Liver (tissue), 7 donors: ENCODE measurements at regions not wholly inside any gene's neighbourhood (a gene's known extent, or its start where the extent isn't known, plus 50 kb on each side); places are given as distances from the start of the nearest gene placed in this dataset.

Source experiments
- DNase-seq: peaks from one replicate; pipeline ENCODE4 v3.0.0-alpha.2; 2017; ENCODE audit warnings: low spot score
- H3K27ac ChIP-seq, 2 donors: one replicate each; pipeline ENCODE4 v1.7.0; 2013; ENCODE audit warnings: inconsistent platforms in 2 of 2, low read length in 2 of 2, control low read depth in 1 of 2, low read depth in 1 of 2, mild to moderate bottlenecking in 1 of 2
- H3K27me3 ChIP-seq, 4 donors: one replicate each; pipeline versions ENCODE4 v1.6.1 to v1.7.0; 2013; ENCODE audit warnings: low read length in 3 of 4, inconsistent platforms in 1 of 4, mild to moderate bottlenecking in 1 of 4, moderate library complexity in 1 of 4; ENCODE audit not compliant: control insufficient read depth in 4 of 4, insufficient read depth in 4 of 4
- H3K36me3 ChIP-seq, 4 donors: one replicate each; pipeline versions ENCODE4 v1.6.1 to v1.7.0; 2013; ENCODE audit warnings: low read length in 3 of 4, mild to moderate bottlenecking in 3 of 4, low read depth in 1 of 4, moderate library complexity in 1 of 4; ENCODE audit not compliant: control insufficient read depth in 4 of 4, insufficient read depth in 3 of 4
- H3K4me1 ChIP-seq, 4 donors: one replicate each; pipeline versions ENCODE4 v1.6.1 to v1.7.0; 2013; ENCODE audit warnings: low read length in 3 of 4, mild to moderate bottlenecking in 3 of 4, moderate library complexity in 1 of 4; ENCODE audit not compliant: control insufficient read depth in 4 of 4, insufficient read depth in 4 of 4
- H3K4me3 ChIP-seq, 3 donors: one replicate each; pipeline versions ENCODE4 v1.6.1 to v1.7.0; 2013; ENCODE audit warnings: low read length in 3 of 3, control low read depth in 1 of 3, low read depth in 1 of 3, mild to moderate bottlenecking in 1 of 3
- H3K9ac ChIP-seq, 2 donors: one replicate each; pipeline ENCODE4 v1.7.0; 2013; ENCODE audit warnings: low read length in 2 of 2, mild to moderate bottlenecking in 2 of 2, moderate library complexity in 2 of 2, control low read depth in 1 of 2, low read depth in 1 of 2
- H3K9me3 ChIP-seq, 4 donors: one replicate each; pipeline versions ENCODE4 v1.6.1 to v1.7.0; 2013; ENCODE audit warnings: low read length in 3 of 4; ENCODE audit not compliant: control insufficient read depth in 4 of 4
- EGR1 ChIP-seq, 2 donors: IDR thresholded peaks; 2 replicates each; pipeline ENCODE4 v1.6.1; 2016 to 2018; ENCODE audit warnings: antibody characterized with exemption in 2 of 2, low read depth in 2 of 2
- FOXA1 ChIP-seq: IDR thresholded peaks from 2 replicates; pipeline ENCODE4 v1.6.1; 2016; ENCODE audit warnings: antibody characterized with exemption
- GABPA ChIP-seq, 2 donors: IDR thresholded peaks in 1 of 2; conservative IDR thresholded peaks in 1 of 2; 2 replicates each; pipeline ENCODE4 v1.6.1; 2016; ENCODE audit warnings: antibody characterized with exemption in 2 of 2, mild to moderate bottlenecking in 1 of 2, moderate library complexity in 1 of 2
- HNF4A ChIP-seq, 2 donors: conservative IDR thresholded peaks; 2 replicates each; pipeline ENCODE4 v1.6.1; 2016; ENCODE audit warnings: antibody characterized with exemption in 2 of 2, mild to moderate bottlenecking in 2 of 2
- HNF4G ChIP-seq: IDR thresholded peaks from 2 replicates; pipeline ENCODE4 v1.6.1; 2016; ENCODE audit warnings: antibody characterized with exemption
- JUND ChIP-seq, 2 donors: IDR thresholded peaks; 2 replicates each; pipeline ENCODE4 v1.6.1; 2016; ENCODE audit warnings: antibody characterized with exemption in 2 of 2
- RAD21 ChIP-seq, 2 donors: IDR thresholded peaks; 2 replicates each; pipeline ENCODE4 v1.6.1; 2016; ENCODE audit warnings: antibody characterized with exemption in 2 of 2, mild to moderate bottlenecking in 2 of 2
- REST ChIP-seq: IDR thresholded peaks from 2 replicates; pipeline ENCODE4 v1.6.1; 2016; ENCODE audit warnings: antibody characterized with exemption, mild to moderate bottlenecking
- RXRA ChIP-seq, 2 donors: IDR thresholded peaks; 2 replicates each; pipeline ENCODE4 v1.6.1; 2017 to 2018; ENCODE audit warnings: antibody characterized with exemption in 2 of 2, mild to moderate bottlenecking in 1 of 2
- SP1 ChIP-seq: IDR thresholded peaks from 2 replicates; pipeline ENCODE4 v1.6.1; 2018; ENCODE audit warnings: antibody characterized with exemption, mild to moderate bottlenecking
- TAF1 ChIP-seq: conservative IDR thresholded peaks from 2 replicates; pipeline ENCODE4 v1.6.1; 2016; ENCODE audit warnings: antibody characterized with exemption, mild to moderate bottlenecking
- YY1 ChIP-seq: IDR thresholded peaks from 2 replicates; pipeline ENCODE4 v1.6.1; 2016; ENCODE audit warnings: antibody characterized with exemption, mild to moderate bottlenecking
- WGBS: extraction: QIAGEN DNeasy Blood & Tissue Kit; methylation state at CpG from one replicate; pipeline ENCODE4 v1.1.7; 2013; 5-methylcytosine and 5-hydroxymethylcytosine counted together
- TF ChIP-seq, protein P1 (sequence below): IDR thresholded peaks from 2 replicates; pipeline ENCODE4 v1.6.1; 2016; ENCODE audit warnings: antibody characterized with exemption
- TF ChIP-seq, protein P2 (sequence below): IDR thresholded peaks from 2 replicates; pipeline ENCODE4 v1.6.1; 2016; ENCODE audit warnings: antibody characterized with exemption
- donor health status: healthy.
- donor health status: healthy.
- donor health status: healthy.
- donor health status: healthy.

- H3K9me3 ChIP-seq, result no peaks in the 10 kb centered on the region
- H3K4me3 ChIP-seq, result no peak overlapping the region
- 72% methylated on average over 2 of the region's 2 CpGs for WGBS
- H3K9ac ChIP-seq, result no peak overlapping the region
- H3K27ac ChIP-seq, result no peak overlapping the region
- TF ChIP-seq YY1 (no peak), EGR1 (IDR thresholded peaks at IDR 0.05; ENCODE audit: low read depth in 2 of 2) (no peak), SP1 (no peak), FOXA1 (no peak), GABPA (IDR thresholded peaks at IDR 0.05 in 1 of 2, conservative IDR thresholded peaks at IDR 0.05 in 1 of 2) (no peak), TAF1 (no peak), JUND (IDR thresholded peaks at IDR 0.05) (no peak), HNF4A (conservative IDR thresholded peaks at IDR 0.05) (no peak), REST (no peak), RXRA (IDR thresholded peaks at IDR 0.05) (no peak), RAD21 (IDR thresholded peaks at IDR 0.05) (no peak)
- TF ChIP-seq, protein P1, sequence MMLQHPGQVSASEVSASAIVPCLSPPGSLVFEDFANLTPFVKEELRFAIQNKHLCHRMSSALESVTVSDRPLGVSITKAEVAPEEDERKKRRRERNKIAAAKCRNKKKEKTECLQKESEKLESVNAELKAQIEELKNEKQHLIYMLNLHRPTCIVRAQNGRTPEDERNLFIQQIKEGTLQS, result no peak
- H3K4me1 ChIP-seq, result no peaks in the 10 kb centered on the region
- no peaks in the 10 kb centered on the region for H3K27me3 ChIP-seq
- H3K36me3 ChIP-seq, result no peaks in the 10 kb centered on the region
- DNase-seq, result no peak
Measured at GRCh38 chr3:5739949-5740348, 552.4 kb downstream of the EDEM1 start.

GRCh38 chr3:5741017-5741416 lies 553.5 kb downstream of the EDEM1 start:
- no peak for DNase-seq
- H3K4me1 ChIP-seq, result no peaks in the 10 kb centered on the region
- H3K27me3 ChIP-seq, result no peaks in the 10 kb centered on the region
- 87% methylated on average over 4 of the region's 4 CpGs for WGBS
- no peak overlapping the region for H3K27ac ChIP-seq
- no peak overlapping the region for H3K4me3 ChIP-seq
- no peaks in the 10 kb centered on the region for H3K9me3 ChIP-seq
- H3K9ac ChIP-seq, result no peak overlapping the region
- no peaks in the 10 kb centered on the region for H3K36me3 ChIP-seq
- TF ChIP-seq FOXA1 (no peak), GABPA (IDR thresholded peaks at IDR 0.05 in 1 of 2, conservative IDR thresholded peaks at IDR 0.05 in 1 of 2) (no peak), REST (no peak), EGR1 (IDR thresholded peaks at IDR 0.05; ENCODE audit: low read depth in 2 of 2) (no peak), RXRA (IDR thresholded peaks at IDR 0.05) (no peak), HNF4G (no peak), SP1 (no peak), RAD21 (IDR thresholded peaks at IDR 0.05) (no peak), TAF1 (no peak), JUND (IDR thresholded peaks at IDR 0.05) (no peak)
- TF ChIP-seq, protein P2, sequence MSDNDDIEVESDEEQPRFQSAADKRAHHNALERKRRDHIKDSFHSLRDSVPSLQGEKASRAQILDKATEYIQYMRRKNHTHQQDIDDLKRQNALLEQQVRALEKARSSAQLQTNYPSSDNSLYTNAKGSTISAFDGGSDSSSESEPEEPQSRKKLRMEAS, result no peak
- TF ChIP-seq, protein P1, result no peak
